AG04450 (cell line): ENCODE measurements at regions not wholly inside any gene's neighbourhood (a gene's known extent, or its start where the extent isn't known, plus 50 kb on each side); places are given as distances from the start of the nearest gene placed in this dataset.

Experiments
- CTCF ChIA-PET: fragments of 300-600, 350-600 bp; formaldehyde crosslinking; extraction: SDS; loops from one replicate; lab custom pipeline; 2022; ENCODE audit warnings: antibody characterized with exemption, inconsistent platforms; lab: Charles Lee
- POLR2A ChIA-PET: fragments of 350-600 bp; formaldehyde crosslinking; extraction: SDS; loops from one replicate; lab custom pipeline; 2021; ENCODE audit warnings: antibody characterized with exemption, inconsistent platforms; lab: Yijun Ruan, JAX
- DNase-seq: peaks from one replicate; pipeline ENCODE4 v3.0.0-alpha.2; 2011; ENCODE audit warnings: low read depth, low spot score
- H3K27ac ChIP-seq: one replicate; pipeline ENCODE4 v1.5.1; 2012; ENCODE audit warnings: low read depth, low read length, control low read depth
- H3K27me3 ChIP-seq: one replicate; pipeline ENCODE4 v1.6.0; 2012; ENCODE audit warnings: low read length; ENCODE audit not compliant: control insufficient read depth, insufficient read depth
- H3K4me3 ChIP-seq: 2 replicates; pipeline ENCODE4 v1.5.1; 2011; ENCODE audit warnings: mild to moderate bottlenecking, low read depth, low read length, control low read depth
- H3K9me3 ChIP-seq: 2 replicates; pipeline ENCODE4 v1.5.1; 2012; ENCODE audit warnings: low read length; ENCODE audit not compliant: control insufficient read depth, insufficient read depth
- CTCF ChIP-seq: IDR thresholded peaks from 2 replicates; pipeline ENCODE4 v1.5.1; 2011; ENCODE audit warnings: low read depth, low read length, control low read depth, inconsistent platforms

GRCh38 chr11:127733552-127733951 lies 733.0 kb upstream of the KIRREL3 start:
- no peak for TF ChIP-seq CTCF
- ChIA-PET CTCF (no interaction called here), POLR2A (no interaction called here)
- Histone ChIP-seq H3K27me3 (no peaks in the 10 kb centered on the region), H3K27ac (no peak overlapping the region), H3K4me3 (no peak overlapping the region), H3K9me3 (no peaks in the 10 kb centered on the region)
- no peak for DNase-seq

- no peak for DNase-seq
- ChIA-PET POLR2A (no interaction called here), CTCF (no interaction called here)
- TF ChIP-seq CTCF: no peak
- Histone ChIP-seq H3K9me3 (no peaks in the 10 kb centered on the region), H3K27me3 (no peaks in the 10 kb centered on the region), H3K27ac (no peak overlapping the region), H3K4me3 (no peak overlapping the region)
Measured at GRCh38 chr11:127726367-127726766, 725.8 kb upstream of the KIRREL3 start.

GRCh38 chr11:127723714-127724113 lies 723.1 kb upstream of the KIRREL3 start:
- no peak for TF ChIP-seq CTCF
- Histone ChIP-seq H3K27ac (no peak overlapping the region), H3K4me3 (no peak overlapping the region), H3K27me3 (no peaks in the 10 kb centered on the region), H3K9me3 (no peaks in the 10 kb centered on the region)
- CTCF ChIA-PET: no interaction called here
- POLR2A ChIA-PET: no interaction called here
- DNase-seq: no peak

GRCh38 chr11:127713226-127713625 lies 712.7 kb upstream of the KIRREL3 start:
- no peak overlapping the region for H3K4me3 ChIP-seq
- ChIA-PET CTCF (no interaction called here), POLR2A (no interaction called here)
- H3K27me3 ChIP-seq: peaks cover 3% of the 10 kb centered on the region
- H3K27ac ChIP-seq: no peak overlapping the region
- no peak for TF ChIP-seq CTCF
- no peaks in the 10 kb centered on the region for H3K9me3 ChIP-seq
- no peak for DNase-seq

- Histone ChIP-seq H3K9me3 (no peaks in the 10 kb centered on the region), H3K4me3 (no peak overlapping the region), H3K27me3 (peaks cover 3% of the 10 kb centered on the region), H3K27ac (no peak overlapping the region)
- no peak for DNase-seq
- TF ChIP-seq CTCF: no peak
- POLR2A ChIA-PET: no interaction called here
- CTCF ChIA-PET: no interaction called here
Measured at GRCh38 chr11:127711748-127712147, 711.2 kb upstream of the KIRREL3 start.
